ENCODE measurements at regions not wholly inside any gene's neighbourhood (a gene's known extent, or its start where the extent isn't known, plus 50 kb on each side); places are given as distances from the start of the nearest gene placed in this dataset.

- no peak for TF ChIP-seq EZH2phosphoT487 (IDR thresholded peaks at IDR 0.05; ENCODE audit: unreplicated experiment)
- TF ChIP-seq ZNF331 (CRISPR knock-in tag; IDR thresholded peaks at IDR 0.05; ENCODE audit: low read depth) = no peak
- no peak for TF ChIP-seq ZNF462 (CRISPR knock-in tag; IDR thresholded peaks at IDR 0.05)
- no peak for TF ChIP-seq CTCF (conservative IDR thresholded peaks at IDR 0.05; ENCODE audit: low read depth in 2 of 2)
These were observed 108.5 kb downstream of the ASB7 start (continued) for GRCh38 chr15:100710744-100711515.

GRCh38 chr15:100711516-100712021, 109.2 kb downstream of the ASB7 start:
- H3K4me3 Mint-ChIP-seq = no peak overlapping the region
- H3K27me3 ChIP-seq (ENCODE audit: insufficient read depth) = no peaks in the 10 kb centered on the region
- 0 out of 2 replicates have a peak, but pooled peaks cover 7% of the 10 kb centered on the region for H3K9me2 ChIP-seq (ENCODE audit: insufficient read depth)
- H3K36me3 ChIP-seq (ENCODE audit: insufficient read depth) = no peaks in the 10 kb centered on the region
- H3K4me1 ChIP-seq (ENCODE audit: insufficient read depth) = no peaks in the 10 kb centered on the region
- no peaks in the 10 kb centered on the region; the same call in 2 of the 3 replicates for H3K4me1 Mint-ChIP-seq
- H2AFZ ChIP-seq = no peak overlapping the region
- H3K27ac Mint-ChIP-seq = no peak overlapping the region
- no peak overlapping the region for H3K4me3 ChIP-seq
- no peak overlapping the region for H3K27ac ChIP-seq (ENCODE audit: low read depth)
- peaks cover 38% of the 10 kb centered on the region for H3K9me3 Mint-ChIP-seq
- ATAC-seq (no peak), DNase-seq (ENCODE audit: low spot score) (no peak)
- H3K27me3 Mint-ChIP-seq (ENCODE audit: insufficient read depth, low read depth, poor library complexity) = peaks cover 3% of the 10 kb centered on the region
- H4K20me1 ChIP-seq (replicated peaks; ENCODE audit: insufficient read depth) = no peaks in the 10 kb centered on the region
- no peaks in the 10 kb centered on the region for H3K79me2 ChIP-seq (replicated peaks; ENCODE audit: insufficient read depth)
- no peak overlapping the region for H3K4me2 ChIP-seq
- peaks cover 22% of the 10 kb centered on the region for H3K36me3 Mint-ChIP-seq (ENCODE audit: low read depth)
- H3F3A ChIP-seq (replicated peaks; ENCODE audit: low read depth) = no peaks in the 10 kb centered on the region
- no peak for TF ChIP-seq NANOG (IDR thresholded peaks at IDR 0.05; ENCODE audit: borderline replicate concordance)
- no peak for TF ChIP-seq POLR2AphosphoS5 (IDR thresholded peaks at IDR 0.05; ENCODE audit: low read depth)
- no peak for TF ChIP-seq EZH2 (IDR thresholded peaks at IDR 0.05; ENCODE audit: low read depth, unreplicated experiment)
- no peak for TF ChIP-seq STAT1 (IDR thresholded peaks at IDR 0.05; ENCODE audit: unreplicated experiment)
- no peak for TF ChIP-seq JUNB (IDR thresholded peaks at IDR 0.05; ENCODE audit: unreplicated experiment)
- TF ChIP-seq ZNF331 (CRISPR knock-in tag; IDR thresholded peaks at IDR 0.05; ENCODE audit: low read depth) = no peak

Data from GM23338 (cell line).